Activated CD8-positive, alpha-beta T cell treated with anti-CD3 and anti-CD28 coated beads, Interleukin-2, amount 10 ng/mL, durations not matched to agents 7 days and 5 days (primary cell): ENCODE measurements at regions not wholly inside any gene's neighbourhood (a gene's known extent, or its start where the extent isn't known, plus 50 kb on each side); places are given as distances from the start of the nearest gene placed in this dataset.
"Not testable (repeated sequence)": the region's sequence is repeated elsewhere in the genome, so short reads cannot be mapped to it uniquely, and the experiment has no call there.

Experiments used
- ATAC-seq: fragments of 150-1000 bp; cut with Tn5 transposase; one replicate; pipeline ENCODE4 v1.10.0; 2021; ENCODE audit warnings: moderate library complexity
- CTCF ChIA-PET: fragments of 350-600 bp; sonication (Branson Sonifier 250); formaldehyde crosslinking; loops from one replicate; lab custom pipeline; 2021; ENCODE audit warnings: antibody characterized with exemption; lab: Charles Lee
- POLR2A ChIA-PET: fragments of 350-600 bp; sonication (Branson Sonifier 250); formaldehyde crosslinking; loops from one replicate; lab custom pipeline; 2021; ENCODE audit warnings: antibody characterized with exemption; lab: Charles Lee
- DNase-seq: peaks from one replicate; pipeline ENCODE4 v3.0.0-alpha.2; 2020
- H3K27ac Mint-ChIP-seq: one replicate; pipeline ENCODE4 v1.8.0; 2021; ENCODE audit warnings: mild to moderate bottlenecking, mixed read lengths
- H3K27me3 Mint-ChIP-seq: one replicate; pipeline ENCODE4 v1.8.0; 2021; ENCODE audit warnings: low read depth, mixed read lengths
- H3K36me3 Mint-ChIP-seq: one replicate; pipeline ENCODE4 v1.8.0; 2021; ENCODE audit warnings: low read depth, mixed read lengths
- H3K4me1 Mint-ChIP-seq: one replicate; pipeline ENCODE4 v1.8.0; 2021; ENCODE audit warnings: low read depth, mixed read lengths
- H3K4me3 Mint-ChIP-seq: one replicate; pipeline ENCODE4 v1.8.0; 2021; ENCODE audit warnings: mild to moderate bottlenecking, mixed read lengths
- H3K9me3 Mint-ChIP-seq: one replicate; pipeline ENCODE4 v1.8.0; 2022; ENCODE audit warnings: mixed read lengths; ENCODE audit not compliant: insufficient read depth

GRCh38 chr11:37431633-37432230, 833.7 kb upstream of the RAG2 start:
- H3K27ac Mint-ChIP-seq, H3K9me3 Mint-ChIP-seq, CTCF ChIA-PET, DNase-seq, H3K4me3 Mint-ChIP-seq, POLR2A ChIA-PET, ATAC-seq, H3K27me3 Mint-ChIP-seq, H3K4me1 Mint-ChIP-seq, H3K36me3 Mint-ChIP-seq: not testable (repeated sequence)

DNA sequence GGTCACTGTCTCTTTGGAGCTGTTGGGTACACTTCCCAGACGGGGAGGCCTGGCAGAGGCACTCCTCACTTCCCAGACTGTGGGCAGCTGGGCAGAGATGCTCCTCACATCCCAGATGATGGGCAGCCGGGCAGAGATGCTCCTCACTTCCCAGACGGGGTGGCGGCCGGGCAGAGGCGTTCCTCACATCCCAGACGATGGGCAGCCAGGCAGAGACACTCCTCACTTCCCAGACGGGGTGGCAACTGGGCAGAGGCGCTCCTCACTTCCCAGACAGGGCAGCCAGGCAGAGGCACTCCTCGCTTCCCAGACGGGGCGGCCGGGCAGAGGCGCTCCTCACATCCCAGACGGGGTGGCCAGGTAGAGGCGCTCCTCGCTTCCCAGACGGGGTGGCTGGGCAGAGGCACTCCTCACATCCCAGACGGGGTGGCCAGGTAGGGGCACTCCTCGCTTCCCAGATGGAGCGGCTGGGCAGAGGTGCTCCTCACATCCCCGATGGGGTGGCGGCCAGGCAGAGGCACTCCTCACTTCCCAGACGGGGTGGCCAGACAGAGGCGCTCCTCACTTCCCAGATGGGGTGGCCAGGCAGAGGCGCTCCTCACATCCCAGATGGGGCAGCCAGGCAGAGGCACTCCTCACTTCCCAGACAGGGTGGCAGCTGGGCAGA, 833.1 kb upstream of the RAG2 start:
- H3K9me3 Mint-ChIP-seq, DNase-seq, H3K27ac Mint-ChIP-seq, POLR2A ChIA-PET, CTCF ChIA-PET, H3K27me3 Mint-ChIP-seq, ATAC-seq, H3K4me1 Mint-ChIP-seq, H3K4me3 Mint-ChIP-seq, H3K36me3 Mint-ChIP-seq: not testable (repeated sequence)

DNA sequence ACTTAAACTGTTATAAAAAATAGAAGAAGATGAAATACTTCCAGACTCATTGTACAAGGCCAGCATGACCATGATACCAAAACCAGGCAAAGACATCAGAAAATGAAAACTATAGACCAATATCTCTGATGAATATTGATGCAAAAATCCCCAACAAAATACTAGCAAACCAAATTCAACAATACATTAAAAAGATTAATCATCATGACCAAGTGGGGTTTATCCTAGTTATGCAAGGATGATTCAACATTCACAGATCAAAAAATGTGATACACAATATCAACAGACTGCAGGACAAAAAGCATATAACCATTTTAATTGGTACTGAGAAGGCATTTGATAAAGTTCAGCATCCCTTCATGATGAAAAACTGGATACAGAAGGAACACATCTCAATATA, 824.5 kb upstream of the RAG2 start:
- Mint-ChIP-seq H3K27ac (no peak overlapping the region), H3K36me3 (no peaks in the 10 kb centered on the region), H3K4me3 (no peak overlapping the region), H3K4me1 (no peaks in the 10 kb centered on the region), H3K9me3 (no peaks in the 10 kb centered on the region), H3K27me3 (no peaks in the 10 kb centered on the region)
- DNase-seq (no peak), ATAC-seq (no peak)
- CTCF ChIA-PET: no interaction called here
- POLR2A ChIA-PET: no interaction called here

- CTCF ChIA-PET: no interaction called here
- Mint-ChIP-seq H3K4me3 (no peak overlapping the region), H3K27ac (no peak overlapping the region), H3K9me3 (peaks cover 9% of the 10 kb centered on the region), H3K4me1 (no peaks in the 10 kb centered on the region), H3K36me3 (no peaks in the 10 kb centered on the region), H3K27me3 (no peaks in the 10 kb centered on the region)
- DNase-seq: no peak
- no peak for ATAC-seq
- POLR2A ChIA-PET: no interaction called here
Measured at GRCh38 chr11:37411289-37411688, 813.3 kb upstream of the RAG2 start.

DNA sequence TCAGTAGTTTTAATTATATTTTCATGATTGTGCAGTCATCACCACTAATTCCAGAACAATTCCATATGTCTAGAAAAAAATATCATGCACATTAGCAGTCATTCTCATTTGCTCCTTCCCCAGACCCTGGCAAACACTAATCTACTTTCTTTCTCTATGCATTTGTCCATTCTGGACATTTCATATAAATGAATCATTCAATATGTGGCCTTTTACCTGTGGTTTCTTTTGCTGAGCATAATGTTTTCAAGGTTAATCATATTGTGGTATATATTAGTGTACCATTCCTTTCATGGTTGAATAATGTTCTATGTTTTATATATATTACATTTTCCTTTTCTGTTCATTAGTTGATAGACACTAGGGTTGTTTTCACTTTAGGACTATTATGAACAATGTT, 811.1 kb upstream of the RAG2 start:
- ChIA-PET CTCF (no interaction called here), POLR2A (no interaction called here)
- H3K4me3 Mint-ChIP-seq: no peak overlapping the region
- no peak for DNase-seq
- H3K27me3 Mint-ChIP-seq: no peaks in the 10 kb centered on the region
- peaks cover 5% of the 10 kb centered on the region for H3K9me3 Mint-ChIP-seq
- no peaks in the 10 kb centered on the region for H3K36me3 Mint-ChIP-seq
- ATAC-seq: no peak
- no peaks in the 10 kb centered on the region for H3K4me1 Mint-ChIP-seq
- no peak overlapping the region for H3K27ac Mint-ChIP-seq

DNA sequence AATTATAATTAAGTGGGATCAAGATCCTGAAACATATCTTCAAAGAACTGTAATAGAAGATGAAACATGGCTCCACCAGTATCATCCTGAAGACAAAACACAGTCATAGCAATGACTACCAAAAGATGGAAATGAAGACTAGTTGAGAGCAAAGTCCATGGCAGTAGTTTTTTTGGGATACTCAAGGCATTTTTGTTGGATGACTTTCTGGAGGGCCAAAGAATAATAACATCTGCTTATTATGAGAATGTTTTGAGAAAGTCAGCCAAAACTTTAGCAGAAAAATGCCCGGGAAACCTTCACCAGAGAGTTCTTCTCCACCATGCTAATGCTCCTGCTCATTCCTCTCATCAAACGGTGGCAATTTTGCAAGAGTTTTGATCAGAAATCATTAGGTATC, 809.4 kb upstream of the RAG2 start:
- Mint-ChIP-seq H3K4me3 (no peak overlapping the region), H3K4me1 (no peaks in the 10 kb centered on the region), H3K27ac (no peak overlapping the region), H3K9me3 (peaks cover 8% of the 10 kb centered on the region), H3K27me3 (no peaks in the 10 kb centered on the region), H3K36me3 (no peaks in the 10 kb centered on the region)
- ChIA-PET CTCF (no interaction called here), POLR2A (no interaction called here)
- no peak for ATAC-seq
- DNase-seq: no peak

DNA sequence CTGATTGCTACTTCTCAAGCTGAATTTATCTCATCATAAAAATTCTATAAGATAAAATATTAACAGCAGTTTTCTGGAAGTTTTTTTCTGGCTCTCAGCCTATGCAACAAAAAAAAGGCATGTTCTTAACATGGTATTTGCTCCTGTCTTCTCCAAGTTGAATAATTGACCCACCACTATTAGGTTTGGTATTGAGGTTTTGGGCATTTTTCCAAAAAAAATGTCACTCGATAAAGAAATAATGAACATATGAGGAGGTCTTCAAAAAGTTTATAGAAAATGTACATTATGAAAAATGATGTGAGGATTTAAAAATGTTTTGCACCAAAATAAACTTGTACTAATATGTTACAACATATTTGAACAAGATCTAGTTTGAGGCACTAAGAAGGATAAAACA, 808.6 kb upstream of the RAG2 start:
- ChIA-PET CTCF (no interaction called here), POLR2A (no interaction called here)
- Mint-ChIP-seq H3K27me3 (no peaks in the 10 kb centered on the region), H3K27ac (no peak overlapping the region), H3K36me3 (no peaks in the 10 kb centered on the region), H3K9me3 (peaks cover 8% of the 10 kb centered on the region), H3K4me1 (no peaks in the 10 kb centered on the region), H3K4me3 (no peak overlapping the region)
- DNase-seq (no peak), ATAC-seq (no peak)

GRCh38 chr11:37404231-37404630, 806.2 kb upstream of the RAG2 start:
- ChIA-PET POLR2A (no interaction called here), CTCF (no interaction called here)
- no peaks in the 10 kb centered on the region for H3K4me1 Mint-ChIP-seq
- no peak overlapping the region for H3K27ac Mint-ChIP-seq
- no peak overlapping the region for H3K4me3 Mint-ChIP-seq
- H3K27me3 Mint-ChIP-seq: no peaks in the 10 kb centered on the region
- H3K36me3 Mint-ChIP-seq: no peaks in the 10 kb centered on the region
- ATAC-seq (no peak), DNase-seq (no peak)
- peaks cover 3% of the 10 kb centered on the region for H3K9me3 Mint-ChIP-seq

DNA sequence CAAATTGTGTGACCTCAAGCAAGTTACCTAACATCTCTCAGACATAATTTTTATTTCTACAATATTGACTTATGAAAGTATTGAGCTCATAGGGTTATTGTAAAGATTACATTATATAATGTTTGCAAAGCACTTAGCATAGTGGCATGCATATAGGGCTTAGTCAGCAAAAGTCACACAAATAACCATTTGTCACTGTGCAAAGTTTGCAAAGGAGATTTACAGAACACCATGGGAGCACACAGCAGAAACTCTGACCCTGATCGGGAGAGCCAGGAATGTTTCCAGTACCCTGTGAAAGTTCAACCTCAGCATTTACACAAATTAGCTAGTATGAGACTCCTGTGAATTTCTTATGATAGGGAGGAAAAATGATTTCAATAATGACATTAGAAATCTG, 804.6 kb upstream of the RAG2 start:
- Mint-ChIP-seq H3K27me3 (no peaks in the 10 kb centered on the region), H3K4me3 (no peak overlapping the region), H3K4me1 (no peaks in the 10 kb centered on the region), H3K9me3 (peaks cover 12% of the 10 kb centered on the region), H3K27ac (no peak overlapping the region), H3K36me3 (no peaks in the 10 kb centered on the region)
- ATAC-seq (no peak), DNase-seq (no peak)
- POLR2A ChIA-PET: no interaction called here
- CTCF ChIA-PET: no interaction called here

DNA sequence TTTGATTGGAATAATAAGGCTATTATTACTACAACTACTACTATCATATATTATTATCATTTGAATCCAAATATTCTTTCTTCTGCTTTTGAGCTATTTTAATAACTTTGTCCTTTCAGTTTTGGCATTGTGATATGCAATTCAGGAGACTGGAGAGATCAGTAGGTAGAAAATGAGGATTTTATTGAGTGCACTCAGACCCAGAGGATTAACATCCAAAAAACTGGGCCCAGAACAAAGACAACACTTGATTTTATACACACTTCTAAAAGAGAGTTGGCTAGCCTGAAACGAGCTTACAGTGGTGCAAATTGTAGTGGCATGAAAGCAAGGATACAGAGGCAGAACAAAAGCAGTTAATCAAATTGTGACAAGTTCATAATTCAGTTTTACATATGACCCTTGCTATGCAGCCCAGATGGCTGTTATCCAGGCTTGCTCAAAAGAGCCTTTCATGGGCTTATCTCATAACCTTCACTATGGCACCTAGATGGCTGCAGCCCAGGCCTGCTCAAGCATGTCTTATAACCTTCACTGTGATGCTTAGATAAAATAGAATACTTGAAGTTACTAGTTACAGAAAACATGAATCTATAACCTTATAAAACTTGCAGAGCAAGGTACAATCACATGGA, 796.3 kb upstream of the RAG2 start:
- CTCF ChIA-PET: no interaction called here
- Mint-ChIP-seq H3K27ac (no peak overlapping the region), H3K36me3 (no peaks in the 10 kb centered on the region), H3K9me3 (peaks cover 40% of the 10 kb centered on the region), H3K4me3 (no peak overlapping the region), H3K27me3 (no peaks in the 10 kb centered on the region), H3K4me1 (no peaks in the 10 kb centered on the region)
- POLR2A ChIA-PET: no interaction called here
- DNase-seq (no peak), ATAC-seq (no peak)

DNA sequence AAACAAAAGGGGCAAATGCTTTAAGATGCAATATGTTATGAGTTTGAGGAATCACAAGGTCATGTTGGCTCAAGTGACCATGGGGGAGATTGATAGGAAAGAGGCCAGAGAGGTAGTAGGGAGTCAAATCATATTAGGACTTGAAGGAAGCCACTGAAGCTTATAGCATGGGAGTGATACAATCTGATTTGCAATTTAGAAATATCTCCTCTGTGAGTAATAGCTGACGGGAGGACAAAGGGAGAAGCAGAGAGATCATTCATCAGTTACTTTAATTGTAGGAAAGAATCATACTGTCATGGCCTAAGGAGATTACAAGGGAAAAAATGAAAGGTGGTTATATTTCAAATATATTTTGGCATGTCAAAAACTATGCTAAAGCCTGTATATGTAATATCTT, 793.6 kb upstream of the RAG2 start:
- Mint-ChIP-seq H3K36me3 (no peaks in the 10 kb centered on the region), H3K27ac (no peak overlapping the region), H3K9me3 (peaks cover 28% of the 10 kb centered on the region), H3K4me1 (no peaks in the 10 kb centered on the region), H3K4me3 (no peak overlapping the region), H3K27me3 (no peaks in the 10 kb centered on the region)
- POLR2A ChIA-PET: no interaction called here
- no peak for DNase-seq
- ATAC-seq: no peak
- CTCF ChIA-PET: no interaction called here

GRCh38 chr11:37390576-37391083, 792.6 kb upstream of the RAG2 start:
- Mint-ChIP-seq H3K27ac (no peak overlapping the region), H3K9me3 (peaks cover 25% of the 10 kb centered on the region), H3K4me3 (no peak overlapping the region), H3K36me3 (no peaks in the 10 kb centered on the region), H3K4me1 (no peaks in the 10 kb centered on the region), H3K27me3 (no peaks in the 10 kb centered on the region)
- no peak for ATAC-seq
- ChIA-PET CTCF (no interaction called here), POLR2A (no interaction called here)
- no peak for DNase-seq
